ENCODE measurements at regions not wholly inside any gene's neighbourhood (a gene's known extent, or its start where the extent isn't known, plus 50 kb on each side); places are given as distances from the start of the nearest gene placed in this dataset.

DNA sequence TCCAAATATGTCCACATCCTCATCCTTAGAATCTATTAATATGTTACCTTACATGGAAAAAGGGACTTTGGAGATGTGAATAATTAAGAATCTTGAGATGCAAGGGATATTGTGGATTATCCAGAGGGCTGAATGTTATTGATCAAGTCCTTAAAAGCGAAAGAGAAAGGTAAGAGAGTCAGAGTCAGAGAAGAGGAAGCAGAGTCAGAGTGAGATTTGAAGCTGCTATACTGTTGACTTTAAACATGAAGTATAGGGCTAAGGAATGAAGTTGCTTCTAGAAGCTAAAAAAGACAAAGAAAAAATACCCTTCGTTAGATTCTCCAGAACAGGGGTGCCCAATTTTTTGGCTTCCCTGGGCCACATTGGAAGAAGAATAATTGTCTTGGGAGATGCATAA, 627.2 kb upstream of the SLITRK6 start:
- Histone ChIP-seq H3K9me3 (no peaks in the 10 kb centered on the region), H3K27me3 (no peaks in the 10 kb centered on the region), H3K4me1 (no peaks in the 10 kb centered on the region), H3K36me3 (no peaks in the 10 kb centered on the region), H3K27ac (no peak overlapping the region), H3K4me3 (no peak overlapping the region)
- TF ChIP-seq, protein P1, sequence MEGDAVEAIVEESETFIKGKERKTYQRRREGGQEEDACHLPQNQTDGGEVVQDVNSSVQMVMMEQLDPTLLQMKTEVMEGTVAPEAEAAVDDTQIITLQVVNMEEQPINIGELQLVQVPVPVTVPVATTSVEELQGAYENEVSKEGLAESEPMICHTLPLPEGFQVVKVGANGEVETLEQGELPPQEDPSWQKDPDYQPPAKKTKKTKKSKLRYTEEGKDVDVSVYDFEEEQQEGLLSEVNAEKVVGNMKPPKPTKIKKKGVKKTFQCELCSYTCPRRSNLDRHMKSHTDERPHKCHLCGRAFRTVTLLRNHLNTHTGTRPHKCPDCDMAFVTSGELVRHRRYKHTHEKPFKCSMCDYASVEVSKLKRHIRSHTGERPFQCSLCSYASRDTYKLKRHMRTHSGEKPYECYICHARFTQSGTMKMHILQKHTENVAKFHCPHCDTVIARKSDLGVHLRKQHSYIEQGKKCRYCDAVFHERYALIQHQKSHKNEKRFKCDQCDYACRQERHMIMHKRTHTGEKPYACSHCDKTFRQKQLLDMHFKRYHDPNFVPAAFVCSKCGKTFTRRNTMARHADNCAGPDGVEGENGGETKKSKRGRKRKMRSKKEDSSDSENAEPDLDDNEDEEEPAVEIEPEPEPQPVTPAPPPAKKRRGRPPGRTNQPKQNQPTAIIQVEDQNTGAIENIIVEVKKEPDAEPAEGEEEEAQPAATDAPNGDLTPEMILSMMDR (IDR thresholded peaks at IDR 0.05), result no peak
- TF ChIP-seq POLR2A (IDR thresholded peaks at IDR 0.05), result no peak
- DNase-seq, result no peak

DNA sequence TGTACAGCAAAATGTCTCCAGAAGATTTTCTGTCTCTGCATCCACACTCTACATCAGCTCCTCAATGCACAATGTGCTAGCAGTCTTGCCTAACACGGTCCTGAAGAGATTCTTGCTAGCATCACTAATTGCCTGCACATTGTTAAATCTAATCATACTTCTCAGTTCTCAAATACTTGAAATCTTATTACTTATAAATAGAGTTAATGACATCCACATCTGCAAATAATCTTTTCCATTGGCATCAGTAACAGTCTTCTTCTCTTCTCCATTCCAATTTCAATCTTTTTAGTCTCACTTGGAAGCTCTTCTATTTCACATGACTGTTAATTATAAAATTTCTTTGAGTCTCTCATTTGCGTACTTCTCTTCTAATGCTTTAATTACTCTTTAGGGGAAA, 630.5 kb upstream of the SLITRK6 start:
- Histone ChIP-seq H3K9me3 (peaks cover 0 to 6% (median 0%) of the 10 kb centered on the region in 4 donors), H3K27me3 (no peaks in the 10 kb centered on the region), H3K27ac (no peak overlapping the region), H3K4me1 (no peaks in the 10 kb centered on the region), H3K36me3 (no peaks in the 10 kb centered on the region), H3K4me3 (no peak overlapping the region)
- no peak for DNase-seq
- TF ChIP-seq, protein P1 (IDR thresholded peaks at IDR 0.05), result no peak
- no peak for TF ChIP-seq POLR2A (IDR thresholded peaks at IDR 0.05)

GRCh38 chr13:86438034-86438433, 638.8 kb upstream of the SLITRK6 start:
- Histone ChIP-seq H3K4me1 (no peaks in the 10 kb centered on the region), H3K36me3 (no peaks in the 10 kb centered on the region), H3K27me3 (no peaks in the 10 kb centered on the region), H3K27ac (no peak overlapping the region), H3K4me3 (no peak overlapping the region), H3K9me3 (no peaks in the 10 kb centered on the region)
- DNase-seq, result no peak
- TF ChIP-seq POLR2A (IDR thresholded peaks at IDR 0.05), result no peak
- TF ChIP-seq, protein P1 (IDR thresholded peaks at IDR 0.05), result no peak

DNA sequence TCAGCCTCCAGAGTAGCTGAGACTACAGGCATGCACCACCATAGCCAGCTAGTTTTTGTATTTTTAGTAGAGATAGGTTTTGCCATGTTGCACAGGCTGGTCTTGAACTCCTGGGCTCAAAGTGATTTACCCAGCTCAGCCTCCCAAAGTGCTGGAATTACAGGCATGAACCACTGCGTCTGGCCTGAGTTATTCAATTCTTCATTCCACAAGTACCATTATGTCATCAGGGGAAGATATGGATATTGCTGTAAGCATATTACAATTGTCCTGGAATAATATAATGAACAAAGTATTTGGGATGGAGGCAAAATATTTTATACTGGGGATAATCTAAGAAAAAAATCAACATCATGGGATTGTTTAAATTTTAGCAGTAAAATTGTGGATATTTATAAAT, 646.0 kb upstream of the SLITRK6 start:
- Histone ChIP-seq H3K27me3 (no peaks in the 10 kb centered on the region), H3K36me3 (no peaks in the 10 kb centered on the region), H3K9me3 (no peaks in the 10 kb centered on the region), H3K27ac (no peak overlapping the region), H3K4me3 (no peak overlapping the region), H3K4me1 (no peaks in the 10 kb centered on the region)
- no peak for DNase-seq
- TF ChIP-seq, protein P1 (IDR thresholded peaks at IDR 0.05), result no peak
- no peak for TF ChIP-seq POLR2A (IDR thresholded peaks at IDR 0.05)

DNA sequence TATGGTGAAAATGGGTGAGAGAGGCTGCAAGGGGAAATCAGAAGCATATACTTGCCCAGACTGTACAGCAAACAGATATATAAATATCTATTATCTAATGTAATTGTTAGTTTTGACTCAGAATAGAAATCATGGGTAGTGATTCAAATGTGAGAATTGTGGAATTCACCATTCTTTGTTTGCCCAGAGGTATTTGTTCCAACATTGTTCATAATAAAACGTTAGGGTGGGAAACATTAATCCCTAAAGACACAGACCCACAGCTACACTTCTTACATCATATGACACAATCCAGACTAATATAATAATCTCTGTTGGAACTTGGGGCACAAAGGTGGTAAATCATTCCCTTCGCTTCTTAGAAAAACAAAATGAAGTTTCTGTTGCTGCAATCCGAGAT, 646.5 kb upstream of the SLITRK6 start:
- no peak for DNase-seq
- Histone ChIP-seq H3K27ac (no peak overlapping the region), H3K9me3 (no peaks in the 10 kb centered on the region), H3K36me3 (no peaks in the 10 kb centered on the region), H3K27me3 (no peaks in the 10 kb centered on the region), H3K4me3 (no peak overlapping the region), H3K4me1 (no peaks in the 10 kb centered on the region)
- TF ChIP-seq POLR2A (IDR thresholded peaks at IDR 0.05), result no peak
- TF ChIP-seq, protein P1 (IDR thresholded peaks at IDR 0.05), result no peak

DNA sequence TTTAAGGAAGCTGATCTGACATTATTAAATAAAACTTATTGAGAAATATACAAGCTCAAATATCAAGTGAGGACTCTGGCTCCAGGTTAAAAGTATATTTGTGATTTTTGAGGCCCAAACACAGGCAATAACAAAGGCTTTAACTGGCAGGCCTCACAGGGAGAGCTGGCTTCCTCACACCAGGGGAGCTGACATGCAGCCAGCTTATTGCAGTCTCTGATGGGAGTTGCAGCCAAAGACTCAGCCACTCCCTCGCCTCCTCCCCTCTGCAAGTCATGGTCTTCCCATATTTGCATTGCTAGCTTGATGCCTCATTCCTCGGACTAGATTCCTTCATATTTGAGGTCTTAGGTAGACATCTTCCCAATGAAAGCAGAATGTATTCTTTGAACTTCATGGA, 647.1 kb upstream of the SLITRK6 start:
- Histone ChIP-seq H3K36me3 (no peaks in the 10 kb centered on the region), H3K4me3 (no peak overlapping the region), H3K4me1 (no peaks in the 10 kb centered on the region), H3K27ac (no peak overlapping the region), H3K27me3 (no peaks in the 10 kb centered on the region), H3K9me3 (no peaks in the 10 kb centered on the region)
- no peak for DNase-seq
- no peak for TF ChIP-seq POLR2A (IDR thresholded peaks at IDR 0.05)
- TF ChIP-seq, protein P1 (IDR thresholded peaks at IDR 0.05), result no peak
